ENCODE measurements at regions not wholly inside any gene's neighbourhood (a gene's known extent, or its start where the extent isn't known, plus 50 kb on each side); places are given as distances from the start of the nearest gene placed in this dataset.

GRCh38 chr5:51279983-51280706, 103.1 kb upstream of the ISL1 start:
- no peak for DNase-seq

- DNase-seq = no peak
These were observed 97.2 kb upstream of the ISL1 start for GRCh38 chr5:51286046-51286445.

GRCh38 chr5:51302343-51302742, 80.9 kb upstream of the ISL1 start:
- DNase-seq = no peak

- DNase-seq = no peak
These were observed 56.4 kb upstream of the ISL1 start for GRCh38 chr5:51326844-51327243.

All from NCI-H226 (cell line).